HG03196 (cell line): ENCODE measurements at regions not wholly inside any gene's neighbourhood (a gene's known extent, or its start where the extent isn't known, plus 50 kb on each side); places are given as distances from the start of the nearest gene placed in this dataset.

ENCODE experiments used
- ATAC-seq: cut with Tn5 transposase; IDR thresholded peaks from one replicate; pipeline ENCODE4 v1.9.1; 2021; ENCODE audit not compliant: unreplicated experiment

GRCh38 chr13:73248154-73248553, 189.3 kb downstream of the KLF5 start:
- ATAC-seq = no peak

- ATAC-seq = no peak
Observed at GRCh38 chr13:73245246-73245645, 186.4 kb downstream of the KLF5 start.

- ATAC-seq = no peak
Observed at GRCh38 chr13:73244467-73244866, 185.7 kb downstream of the KLF5 start.

DNA sequence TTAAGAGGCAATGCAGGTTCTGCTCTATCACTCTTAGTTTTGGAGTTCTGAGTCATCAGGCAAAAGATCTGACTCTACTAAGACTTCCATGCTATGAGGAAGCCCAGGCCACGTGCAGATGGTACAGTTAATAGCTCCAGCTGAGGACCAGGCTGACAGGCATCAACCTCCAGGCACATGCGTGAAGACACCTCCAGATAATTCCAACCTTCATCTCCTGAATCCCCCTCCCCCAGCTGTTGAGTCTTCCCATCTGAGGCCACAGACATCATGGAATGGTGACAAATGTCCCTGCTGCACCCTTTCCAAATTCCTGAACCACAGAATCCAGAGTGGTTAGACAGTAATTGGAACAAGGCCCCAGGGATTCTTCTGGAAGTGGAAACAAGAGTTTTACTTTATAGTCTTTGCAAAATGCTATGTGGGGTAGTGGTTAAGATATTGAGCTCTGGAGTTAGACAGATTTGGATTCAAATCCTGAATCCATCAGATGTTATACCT, 183.8 kb downstream of the KLF5 start:
- no peak for ATAC-seq

- no peak for ATAC-seq
Observed at GRCh38 chr13:73240193-73240592, 181.4 kb downstream of the KLF5 start.

DNA sequence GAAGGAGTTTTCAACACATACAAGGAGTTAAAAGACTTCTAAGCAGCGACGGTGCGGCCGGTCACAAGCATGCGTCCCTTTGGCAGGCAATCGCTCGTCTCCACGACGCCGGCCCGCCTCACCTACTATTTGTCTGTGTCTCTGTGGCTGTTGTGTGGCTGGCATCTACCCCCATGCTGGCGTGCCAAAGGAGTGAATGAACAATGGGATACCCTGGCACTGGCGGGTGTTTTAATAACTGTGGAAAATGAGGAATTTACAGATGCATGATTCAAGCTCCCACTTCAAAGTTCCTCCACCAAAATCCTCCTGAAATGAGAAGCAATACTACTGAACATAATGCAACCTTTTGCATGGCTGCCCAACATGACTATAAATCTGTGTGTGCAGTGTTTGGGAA, 176.6 kb downstream of the KLF5 start:
- no peak for ATAC-seq

DNA sequence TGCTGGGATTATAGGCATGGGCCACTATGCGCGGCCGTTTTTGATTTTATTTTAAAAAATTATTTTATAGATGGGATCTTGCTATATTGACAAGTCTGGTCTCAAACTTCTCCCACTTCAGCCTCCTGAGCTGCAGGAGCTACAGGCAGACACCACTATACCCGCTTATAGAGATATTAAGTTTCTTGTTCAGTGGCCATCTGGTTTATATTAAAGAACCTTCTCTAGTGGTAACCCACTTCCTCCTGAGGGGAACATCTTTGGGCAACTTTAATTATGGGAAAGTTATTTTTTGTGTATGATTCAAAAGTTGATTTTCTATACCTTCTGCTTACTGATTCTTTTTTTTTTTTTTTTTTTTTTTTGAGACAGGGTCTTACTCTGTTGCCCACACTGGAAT, 172.7 kb downstream of the KLF5 start:
- ATAC-seq = no peak

- no peak for ATAC-seq
Observed at GRCh38 chr13:73230716-73231115, 171.9 kb downstream of the KLF5 start.

- ATAC-seq = no peak
Observed at GRCh38 chr13:73228546-73228945, 169.7 kb downstream of the KLF5 start.

- no peak for ATAC-seq
Observed at GRCh38 chr13:73225990-73226389, 167.2 kb downstream of the KLF5 start.

DNA sequence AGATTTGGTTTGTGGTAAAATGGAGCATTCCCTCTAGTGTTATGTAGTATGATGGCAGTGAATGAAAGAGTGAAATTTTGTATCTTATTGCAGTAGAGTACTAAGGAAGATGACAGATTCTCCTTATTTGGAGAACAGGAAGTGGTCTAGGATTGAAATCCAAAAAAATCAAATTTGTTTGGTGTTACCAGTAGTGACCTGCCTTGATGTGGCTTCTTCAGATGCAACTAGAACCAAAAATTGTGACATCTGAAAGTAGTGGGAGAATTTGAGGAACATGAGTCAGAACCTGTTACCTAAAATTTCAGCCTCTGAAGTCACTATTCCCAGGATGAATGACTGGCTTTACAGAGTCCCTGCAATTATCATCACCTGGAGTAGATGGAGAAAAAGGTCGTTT, 165.9 kb downstream of the KLF5 start:
- ATAC-seq = no peak

GRCh38 chr13:73223372-73223781, 164.6 kb downstream of the KLF5 start:
- peak; percentile 97 for ATAC-seq

DNA sequence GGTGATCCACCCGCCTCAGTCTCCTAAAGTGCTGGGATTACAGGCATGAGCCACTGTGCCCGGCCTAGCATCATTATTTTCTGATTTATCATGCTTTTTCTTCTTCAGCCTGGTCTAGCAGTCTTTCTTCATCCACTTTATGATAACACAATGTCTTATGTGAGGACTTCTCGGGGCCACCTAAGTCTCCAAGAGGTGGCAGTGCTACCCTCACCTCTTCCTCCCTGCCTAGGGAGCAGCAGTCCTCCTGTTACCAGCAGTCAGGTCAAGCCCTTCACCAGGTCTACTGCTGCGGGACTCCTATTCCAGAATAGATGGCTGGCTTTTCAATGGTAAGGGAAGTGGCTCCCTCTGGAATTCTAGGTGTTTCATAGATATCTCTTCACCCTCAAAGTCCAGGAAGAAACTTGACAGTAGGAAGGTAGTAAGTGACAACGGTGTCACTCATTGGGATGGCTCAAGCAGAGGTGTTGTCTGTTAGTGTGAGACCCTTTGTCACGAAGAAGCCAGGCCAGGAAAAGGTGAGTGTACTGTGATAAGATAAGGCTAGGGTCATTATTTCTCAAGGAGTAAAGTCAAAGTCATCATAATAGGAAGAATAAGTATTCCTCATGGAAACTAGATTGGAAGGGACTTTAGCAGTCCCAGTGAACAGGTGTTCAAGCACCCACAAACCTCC, 164.0 kb downstream of the KLF5 start:
- no peak for ATAC-seq

GRCh38 chr13:73220966-73221720, 162.3 kb downstream of the KLF5 start:
- no peak for ATAC-seq

DNA sequence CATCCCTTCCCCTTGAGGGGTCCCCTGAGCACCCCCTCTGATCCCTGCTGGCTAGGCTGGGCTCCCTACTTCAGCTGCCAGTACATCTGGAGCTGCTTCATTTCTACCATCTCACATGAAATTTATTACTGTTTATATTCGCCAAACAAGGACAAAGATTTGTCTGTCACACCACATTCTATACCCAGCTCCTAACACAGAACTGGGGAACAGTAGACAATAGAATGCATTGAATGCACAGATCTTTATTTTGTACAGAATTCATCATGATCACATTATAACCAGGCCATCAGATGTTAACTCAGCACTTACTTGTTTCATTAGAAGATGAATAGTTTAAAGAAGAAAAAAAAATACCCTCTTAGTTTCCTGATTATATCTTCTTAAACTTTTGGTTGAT, 159.4 kb downstream of the KLF5 start:
- no peak for ATAC-seq

- no peak for ATAC-seq
Observed at GRCh38 chr13:73216381-73216831, 157.6 kb downstream of the KLF5 start.

- no peak for ATAC-seq
Observed at GRCh38 chr13:73215823-73216222, 157.0 kb downstream of the KLF5 start.

DNA sequence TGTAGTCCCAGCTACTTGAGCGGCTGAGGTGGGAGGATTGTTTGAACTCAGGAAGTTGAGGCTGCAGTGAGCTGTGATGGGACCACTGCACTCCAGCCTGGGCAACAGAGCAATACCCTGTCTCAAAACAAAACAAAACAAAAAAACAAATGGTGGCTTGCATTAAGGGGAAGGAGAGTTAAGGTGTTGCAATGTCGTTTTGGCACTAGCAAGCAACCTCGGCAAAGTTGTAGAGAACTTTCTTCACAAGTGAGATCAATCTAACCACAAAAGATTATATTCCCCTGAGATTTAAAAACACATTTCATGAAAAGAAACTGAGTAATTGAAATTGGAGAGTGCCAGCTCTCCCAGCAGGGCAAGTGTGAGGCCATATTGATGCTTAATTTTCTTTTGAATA, 153.7 kb downstream of the KLF5 start:
- ATAC-seq = no peak

DNA sequence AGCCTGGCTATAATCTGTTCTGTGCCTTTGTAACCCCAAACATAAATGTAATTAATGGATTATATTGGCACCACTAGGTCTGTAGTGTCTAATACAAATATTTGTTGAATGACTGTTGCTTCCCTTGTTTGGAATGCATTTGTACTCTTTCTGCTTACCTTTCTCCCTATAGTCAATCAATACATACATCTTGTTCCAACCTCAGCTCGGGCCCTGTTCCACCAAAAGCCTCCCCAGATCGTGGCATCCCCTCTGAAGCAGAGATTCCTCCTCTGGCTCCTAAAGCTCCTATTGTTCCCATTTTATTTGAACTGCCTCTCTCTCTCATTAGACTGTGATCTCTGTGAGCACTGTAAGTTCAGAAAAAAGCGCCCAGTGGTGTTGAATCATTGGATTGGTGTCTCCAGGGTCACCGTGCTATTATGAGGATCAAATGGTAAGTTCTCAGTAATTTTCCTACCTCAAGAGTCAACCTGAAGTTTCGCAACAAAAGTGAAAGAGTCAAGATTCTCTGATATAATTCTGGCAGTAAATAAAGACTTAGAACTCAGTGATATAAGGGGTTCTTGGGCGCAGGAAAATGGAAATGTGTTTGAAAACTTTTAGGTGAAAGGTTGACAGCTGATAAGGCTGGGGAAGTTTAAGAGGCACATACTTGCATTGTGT, 151.5 kb downstream of the KLF5 start:
- no peak for ATAC-seq

DNA sequence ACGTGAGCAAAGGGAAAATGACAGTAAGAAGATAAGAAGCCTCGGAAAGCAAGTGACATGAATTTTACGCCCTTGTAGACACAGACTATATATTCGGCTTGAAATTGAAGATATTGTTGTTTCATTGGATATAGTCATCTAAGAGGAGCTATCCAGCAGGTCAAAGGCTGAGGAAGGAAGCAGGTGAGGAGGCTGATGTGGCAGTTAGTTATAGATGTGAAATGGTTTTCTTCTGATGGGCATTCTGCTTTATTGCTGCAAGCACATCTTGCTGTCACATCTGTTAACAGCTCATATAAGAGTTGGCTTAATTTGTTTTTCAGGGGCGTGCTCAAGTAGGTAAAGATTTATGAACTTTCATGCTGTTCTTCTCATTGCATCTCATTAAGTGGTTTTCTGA, 146.1 kb downstream of the KLF5 start:
- ATAC-seq = no peak

DNA sequence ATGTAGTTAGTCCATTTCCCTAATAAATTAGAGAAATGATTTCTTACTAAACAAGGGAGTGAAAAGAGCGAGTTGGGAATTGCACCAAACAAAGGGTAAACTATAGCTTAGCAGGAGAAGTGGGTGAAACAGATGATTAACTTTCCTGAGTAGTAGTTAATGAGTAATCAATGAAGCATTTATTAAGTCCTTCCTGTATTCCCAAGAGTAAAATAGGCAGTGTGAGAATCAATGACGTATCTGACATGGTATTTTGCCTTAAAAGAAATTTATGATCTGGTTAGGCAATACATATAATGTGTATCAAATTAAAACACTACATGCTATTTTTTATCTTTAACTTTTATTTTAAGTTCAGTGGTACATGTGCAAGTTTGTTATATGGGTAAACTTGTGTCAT, 142.8 kb downstream of the KLF5 start:
- ATAC-seq = no peak

DNA sequence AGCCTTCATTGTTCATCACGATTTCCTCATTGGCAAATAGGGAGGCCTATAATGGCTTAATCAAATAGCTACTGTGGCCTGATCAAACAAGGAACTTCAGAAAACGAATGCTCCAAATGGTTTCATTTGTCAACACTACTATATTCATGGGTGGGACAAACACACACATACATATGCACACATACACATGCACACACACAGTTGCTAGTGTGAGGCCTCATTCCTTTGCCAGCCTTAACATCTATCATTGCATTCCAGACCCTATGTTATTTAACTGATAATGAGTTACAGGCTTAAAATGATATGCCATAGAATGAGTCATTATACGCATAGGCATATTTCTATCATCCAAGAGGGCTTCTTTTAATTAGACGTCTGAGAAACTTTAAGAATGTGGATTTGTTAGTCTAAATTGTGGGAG, 140.2 kb downstream of the KLF5 start:
- ATAC-seq = no peak
